Fibroblast of lung (primary cell): ENCODE measurements at regions not wholly inside any gene's neighbourhood (a gene's known extent, or its start where the extent isn't known, plus 50 kb on each side); places are given as distances from the start of the nearest gene placed in this dataset.

Experiments
- CTCF ChIP-seq, 2 donors: IDR thresholded peaks in 1 of 2; conservative IDR thresholded peaks in 1 of 2; 1 replicate in 1 of 2; 2 replicates in 1 of 2; pipeline ENCODE4 v1.5.1; 2011 to 2012; ENCODE audit warnings: low read length in 2 of 2, control low read depth in 1 of 2, inconsistent platforms in 1 of 2, low read depth in 1 of 2, mild to moderate bottlenecking in 1 of 2
- EZH2 ChIP-seq: IDR thresholded peaks from 2 replicates; pipeline ENCODE4 v1.5.1; 2012; ENCODE audit warnings: low read length, control low read depth, mild to moderate bottlenecking; ENCODE audit errors: missing control alignments

GRCh38 chr13:109500146-109500773 lies 286.1 kb downstream of the IRS2 start:
- TF ChIP-seq CTCF (conservative IDR thresholded peaks at IDR 0.05 in 1 of 2, IDR thresholded peaks at IDR 0.05 in 1 of 2; ENCODE audit: low read depth in 1 of 2, low read length in 2 of 2) (peak in 1 of 2 donors; percentile 26), EZH2 (no peak)
